ENCODE measurements at regions not wholly inside any gene's neighbourhood (a gene's known extent, or its start where the extent isn't known, plus 50 kb on each side); places are given as distances from the start of the nearest gene placed in this dataset.
"Not testable (repeated sequence)": the region's sequence is repeated elsewhere in the genome, so short reads cannot be mapped to it uniquely, and the experiment has no call there.

- no peak for DNase-seq (ENCODE audit: insufficient read length, low spot score)
- no peak for FAIRE-seq
Observed at GRCh38 chr5:166624573-166624972, 1666.9 kb upstream of the WWC1 start.

GRCh38 chr5:166625210-166625865 is 1666.1 kb upstream of the WWC1 start:
- DNase-seq (ENCODE audit: insufficient read length, low spot score) (no peak), FAIRE-seq (no peak)

DNA sequence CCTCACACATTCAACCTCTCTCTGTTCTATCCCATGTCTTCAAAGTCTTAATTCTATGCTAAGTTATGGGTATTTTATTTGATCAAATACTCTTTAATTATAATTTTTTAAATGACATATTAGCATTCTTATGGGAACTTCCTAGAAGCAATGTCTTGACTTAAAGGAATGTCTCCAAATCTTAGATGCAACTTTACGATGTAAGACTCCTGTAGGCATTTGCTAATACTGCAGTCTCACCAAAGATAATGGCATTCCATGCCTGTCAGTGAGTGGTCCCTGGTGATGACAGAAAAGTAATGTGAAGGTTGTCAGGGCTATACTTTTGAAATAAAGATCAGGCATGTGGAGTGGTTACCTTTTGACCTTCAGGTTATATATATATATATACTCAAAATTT is 1654.2 kb upstream of the WWC1 start:
- FAIRE-seq, result no peak
- no peak for DNase-seq (ENCODE audit: insufficient read length, low spot score)

GRCh38 chr5:166639151-166639550 is 1652.3 kb upstream of the WWC1 start:
- DNase-seq (ENCODE audit: insufficient read length, low spot score), result no peak

DNA sequence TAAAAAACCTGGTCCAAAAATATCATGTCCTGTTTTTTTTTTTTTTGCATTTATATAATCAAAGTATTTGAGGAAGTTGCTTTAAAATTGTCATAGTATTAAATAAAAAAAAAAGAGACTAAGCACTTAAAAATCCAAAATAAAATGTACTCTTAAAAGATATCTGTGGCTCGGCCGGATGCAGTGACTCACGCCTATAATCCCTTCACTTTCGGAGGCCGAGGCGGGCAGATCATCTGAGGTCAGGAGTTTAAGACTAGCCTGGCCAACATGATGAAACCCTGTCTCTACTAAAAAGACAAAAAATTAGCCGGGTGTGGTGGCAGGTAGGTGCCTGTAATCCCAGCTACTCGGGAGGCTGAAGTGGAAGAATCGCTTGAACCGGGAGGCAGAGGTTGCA is 1651.3 kb upstream of the WWC1 start:
- not testable (repeated sequence) for FAIRE-seq; DNase-seq (ENCODE audit: insufficient read length, low spot score)

More at GRCh38 chr5:166639151-166639550, 1652.3 kb upstream of the WWC1 start:
- FAIRE-seq, result no peak

- DNase-seq (ENCODE audit: insufficient read length, low spot score), result no peak
- FAIRE-seq, result no peak
Observed at GRCh38 chr5:166648736-166649135, 1642.7 kb upstream of the WWC1 start.

DNA sequence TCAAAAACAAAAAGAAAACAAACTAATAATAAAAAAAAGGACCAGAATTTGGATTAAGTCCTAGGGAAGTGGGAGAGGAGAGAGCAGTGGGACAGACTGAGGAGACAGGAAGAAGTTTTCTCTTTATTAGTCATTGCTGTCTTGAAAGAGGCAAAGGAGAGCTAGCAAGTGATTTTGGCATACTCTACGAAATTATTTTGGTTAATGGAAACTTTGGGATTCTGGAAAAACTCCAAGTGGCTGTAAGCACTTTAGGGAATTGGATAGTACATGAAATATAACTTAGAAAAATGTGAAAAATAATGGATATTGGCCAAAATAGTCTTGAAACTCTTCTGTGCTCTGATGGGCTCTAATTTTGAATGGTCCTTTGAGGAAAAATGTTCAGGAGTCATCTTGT is 1641.8 kb upstream of the WWC1 start:
- DNase-seq (ENCODE audit: insufficient read length, low spot score), result no peak
- no peak for FAIRE-seq

- DNase-seq (ENCODE audit: insufficient read length, low spot score), result no peak
- FAIRE-seq, result no peak
Observed at GRCh38 chr5:166651234-166651633, 1640.2 kb upstream of the WWC1 start.

DNA sequence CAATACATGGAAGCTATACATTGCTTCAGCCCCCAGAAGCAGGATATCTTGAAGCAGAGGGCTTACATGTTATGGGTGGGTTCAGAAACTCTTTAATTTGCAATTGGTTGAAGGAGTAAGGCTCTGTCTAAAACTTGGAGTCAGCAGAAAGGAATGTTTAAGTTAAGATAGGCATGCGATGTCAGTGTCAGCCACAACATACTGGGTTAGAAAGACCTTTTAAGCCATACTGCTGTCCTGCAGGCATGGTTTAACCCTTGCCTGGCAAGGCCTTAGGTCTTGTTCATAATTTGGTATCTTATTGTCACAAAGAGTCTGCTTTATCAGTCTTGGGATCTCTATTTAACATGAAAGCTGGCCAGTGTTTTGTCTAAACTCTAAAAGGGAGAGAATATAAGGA is 1619.6 kb upstream of the WWC1 start:
- DNase-seq (ENCODE audit: insufficient read length, low spot score) (no peak), FAIRE-seq (no peak)

DNA sequence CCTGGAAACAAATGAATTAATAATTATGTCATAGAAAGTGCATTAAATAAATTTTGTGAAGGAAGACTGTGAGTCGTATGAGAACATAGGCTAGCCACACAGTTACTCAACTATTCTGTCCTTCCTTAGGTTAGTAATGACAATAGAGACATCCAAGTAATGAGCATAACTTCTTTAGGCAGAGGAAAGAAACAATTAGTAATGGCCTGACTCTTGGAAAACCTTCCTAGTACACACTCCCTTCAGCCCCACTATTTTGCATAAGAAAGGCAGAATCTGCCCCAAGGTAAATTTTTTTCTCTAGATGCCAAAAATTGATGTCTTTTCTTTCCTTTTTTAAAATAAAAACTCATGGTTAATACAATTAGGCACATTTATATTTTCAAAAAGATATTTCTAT is 1619.0 kb upstream of the WWC1 start:
- DNase-seq (ENCODE audit: insufficient read length, low spot score) (no peak), FAIRE-seq (no peak)

DNA sequence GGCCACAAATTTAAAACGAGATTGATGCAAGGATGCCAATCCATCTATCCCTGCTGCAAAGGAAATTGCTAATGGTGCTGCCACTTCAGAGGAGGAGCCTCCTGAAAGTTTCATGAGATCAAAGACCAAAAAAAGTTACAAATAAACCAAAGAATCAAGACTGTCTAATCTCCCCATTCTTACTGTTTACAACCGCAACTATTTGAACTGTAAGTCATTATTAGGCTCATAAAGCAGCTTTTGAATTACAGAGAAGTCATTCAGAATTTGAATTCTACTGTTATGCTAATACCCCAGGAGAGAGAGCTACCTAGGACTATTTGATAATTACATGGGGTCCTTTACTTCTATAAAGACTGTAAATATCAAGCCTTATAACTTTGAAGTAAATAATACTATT is 1613.6 kb upstream of the WWC1 start:
- DNase-seq (ENCODE audit: insufficient read length, low spot score), result no peak

DNA sequence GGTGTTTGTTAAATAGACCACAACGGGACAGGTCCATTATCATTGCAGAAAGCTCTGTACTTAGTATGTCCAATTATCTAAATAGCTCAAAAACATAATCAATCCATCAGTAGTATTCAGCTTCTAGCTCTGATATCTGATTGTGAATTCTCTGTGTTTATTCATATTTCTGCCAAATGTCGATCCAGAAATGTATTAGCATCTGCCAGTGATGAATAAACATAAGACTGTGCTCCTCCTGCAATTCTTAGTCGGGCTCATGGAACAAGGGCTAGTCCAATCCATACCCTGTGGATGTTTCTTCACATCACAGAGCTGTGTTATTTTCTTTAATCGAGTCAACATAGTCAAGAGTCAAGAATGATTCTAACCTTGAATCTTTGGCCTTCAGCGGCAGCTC is 1612.1 kb upstream of the WWC1 start:
- DNase-seq (ENCODE audit: insufficient read length, low spot score) (no peak), FAIRE-seq (no peak)

More for the DNA sequence above, 1613.6 kb upstream of the WWC1 start:
- FAIRE-seq, result no peak

DNA sequence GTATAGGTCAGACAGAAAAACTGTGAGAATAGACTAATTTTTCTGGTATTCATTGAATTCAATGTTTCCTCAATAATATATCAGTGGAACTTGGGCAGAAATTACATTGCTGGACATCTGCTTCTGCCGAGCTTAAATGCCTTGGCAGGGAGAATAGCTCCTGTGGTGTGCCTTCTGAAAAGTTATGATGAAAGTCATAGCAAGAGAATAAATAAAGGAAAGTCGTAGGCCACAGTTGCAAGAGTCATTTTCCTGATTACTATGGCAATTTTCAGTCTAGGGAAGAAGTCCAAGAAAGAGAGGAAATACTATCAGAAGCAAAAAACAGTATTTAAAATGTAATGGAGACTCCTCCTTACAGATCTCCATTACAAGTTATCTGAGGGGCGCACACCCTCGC is 1596.1 kb upstream of the WWC1 start:
- DNase-seq (ENCODE audit: insufficient read length, low spot score) (no peak), FAIRE-seq (no peak)

GRCh38 chr5:166708291-166708690 is 1583.2 kb upstream of the WWC1 start:
- no peak for FAIRE-seq
- no peak for DNase-seq (ENCODE audit: insufficient read length, low spot score)

DNA sequence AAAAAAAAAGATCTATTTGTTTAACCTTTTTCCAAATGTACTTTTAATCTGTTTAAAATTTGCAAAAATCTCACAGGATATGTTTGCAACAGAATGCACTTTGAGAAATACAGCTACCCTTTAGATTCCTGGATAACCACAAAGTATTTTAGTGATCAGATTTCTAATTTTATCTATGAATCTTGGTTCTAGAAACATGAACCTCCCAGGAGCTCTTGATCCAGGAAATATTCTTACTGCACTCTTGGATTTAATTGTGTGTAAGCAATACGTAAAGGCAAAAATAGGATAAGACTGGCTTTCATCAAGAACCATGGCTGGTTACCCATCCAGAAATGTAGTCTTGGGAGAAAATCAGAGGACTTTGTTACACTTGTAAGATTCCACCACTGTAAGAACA is 1581.8 kb upstream of the WWC1 start:
- no peak for FAIRE-seq
- no peak for DNase-seq (ENCODE audit: insufficient read length, low spot score)

- no peak for FAIRE-seq
Observed at GRCh38 chr5:166710271-166710670, 1581.2 kb upstream of the WWC1 start.

DNA sequence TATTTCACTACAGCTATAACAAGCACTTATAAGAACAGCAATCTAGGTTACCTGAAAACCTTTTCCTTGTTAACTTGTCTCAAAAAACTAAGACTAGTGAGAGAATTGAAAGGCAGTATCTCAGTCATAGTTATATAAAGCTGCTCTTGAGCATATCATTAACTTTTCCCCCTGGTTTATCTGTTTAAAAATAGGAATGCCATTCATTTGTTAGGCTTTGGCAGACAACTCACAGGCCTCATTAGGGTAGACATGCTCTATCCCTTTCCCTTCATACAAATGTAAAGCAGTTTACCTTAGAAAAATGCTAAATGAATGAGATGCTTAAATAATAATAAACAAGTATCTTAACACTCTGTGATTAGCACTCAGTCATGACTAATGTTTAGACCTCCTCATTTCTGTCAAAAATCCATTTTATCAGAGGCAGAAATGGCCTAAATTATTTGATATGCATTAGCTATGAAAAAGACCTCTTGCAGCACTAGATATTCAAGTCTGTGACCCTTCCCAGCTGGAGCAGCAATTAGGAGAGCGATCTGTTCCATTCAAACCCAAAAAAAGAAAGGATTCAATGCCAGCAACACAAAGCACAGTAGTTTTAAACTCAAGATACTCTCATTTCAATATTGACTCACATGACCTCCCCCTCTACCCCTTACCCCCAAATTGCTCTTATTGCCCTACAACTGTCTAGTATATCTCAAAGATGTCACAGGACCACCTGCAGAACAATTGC is 1578.8 kb upstream of the WWC1 start:
- FAIRE-seq (no peak), DNase-seq (ENCODE audit: insufficient read length, low spot score) (no peak)

More at GRCh38 chr5:166710271-166710670, 1581.2 kb upstream of the WWC1 start:
- DNase-seq (ENCODE audit: insufficient read length, low spot score), result no peak

GRCh38 chr5:166713295-166713694 is 1578.2 kb upstream of the WWC1 start:
- DNase-seq (ENCODE audit: insufficient read length, low spot score) (no peak), FAIRE-seq (no peak)

GRCh38 chr5:166716856-166717492 is 1574.5 kb upstream of the WWC1 start:
- DNase-seq (ENCODE audit: insufficient read length, low spot score) (no peak), FAIRE-seq (no peak)

GRCh38 chr5:166719991-166720390 is 1571.5 kb upstream of the WWC1 start:
- FAIRE-seq, result no peak
- DNase-seq (ENCODE audit: insufficient read length, low spot score), result no peak

- no peak for DNase-seq (ENCODE audit: insufficient read length, low spot score)
- no peak for FAIRE-seq
Observed at GRCh38 chr5:166722939-166723338, 1568.5 kb upstream of the WWC1 start.

DNA sequence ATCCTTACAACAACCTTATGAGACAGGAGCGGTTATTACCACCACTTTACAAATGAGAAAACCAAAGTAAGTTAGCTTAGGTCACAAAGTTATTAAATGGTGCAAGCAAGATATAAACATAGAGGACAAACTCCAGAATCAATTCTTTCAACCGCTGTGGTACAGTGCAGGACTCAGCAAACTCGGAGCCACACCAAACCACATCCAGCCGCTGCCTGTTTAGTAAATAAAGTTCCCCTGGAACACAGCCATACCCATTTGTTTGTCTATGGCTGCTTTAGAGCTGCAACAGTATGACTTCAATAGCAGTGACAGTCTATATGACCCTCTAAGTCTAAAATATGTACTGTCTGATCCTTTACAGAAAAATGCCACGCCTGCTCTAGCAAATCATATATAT is 1567.2 kb upstream of the WWC1 start:
- no peak for FAIRE-seq
- DNase-seq (ENCODE audit: insufficient read length, low spot score), result no peak
